ENCODE measurements at regions not wholly inside any gene's neighbourhood (a gene's known extent, or its start where the extent isn't known, plus 50 kb on each side); places are given as distances from the start of the nearest gene placed in this dataset.

GRCh38 chr5:61904730-61905129 lies 401.3 kb upstream of the KIF2A start:
- no peak for DNase-seq (ENCODE audit: low read depth in 2 of 2)

- no peak for DNase-seq (ENCODE audit: low read depth in 2 of 2)
Observed at GRCh38 chr5:61905613-61906012, 400.4 kb upstream of the KIF2A start.

GRCh38 chr5:61906820-61907219 lies 399.2 kb upstream of the KIF2A start:
- no peak for DNase-seq (ENCODE audit: low read depth in 2 of 2)

- no peak for DNase-seq (ENCODE audit: low read depth in 2 of 2)
Observed at GRCh38 chr5:61907995-61908394, 398.0 kb upstream of the KIF2A start.

GRCh38 chr5:61910771-61911170 lies 395.2 kb upstream of the KIF2A start:
- DNase-seq (ENCODE audit: low read depth in 2 of 2): no peak

GRCh38 chr5:61912559-61912958 lies 393.4 kb upstream of the KIF2A start:
- DNase-seq (ENCODE audit: low read depth in 2 of 2): no peak

GRCh38 chr5:61915646-61916045 lies 390.4 kb upstream of the KIF2A start:
- no peak for DNase-seq (ENCODE audit: low read depth in 2 of 2)

GRCh38 chr5:61916621-61917620 lies 389.1 kb upstream of the KIF2A start:
- DNase-seq (ENCODE audit: low read depth in 2 of 2): no peak

- no peak for DNase-seq (ENCODE audit: low read depth in 2 of 2)
Observed at GRCh38 chr5:61918611-61919010, 387.4 kb upstream of the KIF2A start.

GRCh38 chr5:61919920-61920319 lies 386.1 kb upstream of the KIF2A start:
- no peak for DNase-seq (ENCODE audit: low read depth in 2 of 2)

- no peak for DNase-seq (ENCODE audit: low read depth in 2 of 2)
Observed at GRCh38 chr5:61924251-61924650, 381.8 kb upstream of the KIF2A start.

GRCh38 chr5:61926911-61927310 lies 379.1 kb upstream of the KIF2A start:
- DNase-seq (ENCODE audit: low read depth in 2 of 2): no peak

- DNase-seq (ENCODE audit: low read depth in 2 of 2): no peak
Observed at GRCh38 chr5:61931236-61931635, 374.8 kb upstream of the KIF2A start.

- DNase-seq (ENCODE audit: low read depth in 2 of 2): peak; percentile 65 to 75
Observed at GRCh38 chr5:61933787-61934626, 372.0 kb upstream of the KIF2A start.

- no peak for DNase-seq (ENCODE audit: low read depth in 2 of 2)
Observed at GRCh38 chr5:61941637-61942036, 364.4 kb upstream of the KIF2A start.

GRCh38 chr5:61942462-61943049 lies 363.4 kb upstream of the KIF2A start:
- no peak for DNase-seq (ENCODE audit: low read depth in 2 of 2)

- DNase-seq (ENCODE audit: low read depth in 2 of 2): no peak
Observed at GRCh38 chr5:61943713-61944112, 362.3 kb upstream of the KIF2A start.

- no peak for DNase-seq (ENCODE audit: low read depth in 2 of 2)
Observed at GRCh38 chr5:61948151-61948550, 357.9 kb upstream of the KIF2A start.

- no peak for DNase-seq (ENCODE audit: low read depth in 2 of 2)
Observed at GRCh38 chr5:61949054-61949678, 356.8 kb upstream of the KIF2A start.

- no peak for DNase-seq (ENCODE audit: low read depth in 2 of 2)
Observed at GRCh38 chr5:61949679-61950435, 356.1 kb upstream of the KIF2A start.

- DNase-seq (ENCODE audit: low read depth in 2 of 2): no peak
Observed at GRCh38 chr5:61951295-61951694, 354.7 kb upstream of the KIF2A start.
